ENCODE measurements at regions not wholly inside any gene's neighbourhood (a gene's known extent, or its start where the extent isn't known, plus 50 kb on each side); places are given as distances from the start of the nearest gene placed in this dataset.

DNA sequence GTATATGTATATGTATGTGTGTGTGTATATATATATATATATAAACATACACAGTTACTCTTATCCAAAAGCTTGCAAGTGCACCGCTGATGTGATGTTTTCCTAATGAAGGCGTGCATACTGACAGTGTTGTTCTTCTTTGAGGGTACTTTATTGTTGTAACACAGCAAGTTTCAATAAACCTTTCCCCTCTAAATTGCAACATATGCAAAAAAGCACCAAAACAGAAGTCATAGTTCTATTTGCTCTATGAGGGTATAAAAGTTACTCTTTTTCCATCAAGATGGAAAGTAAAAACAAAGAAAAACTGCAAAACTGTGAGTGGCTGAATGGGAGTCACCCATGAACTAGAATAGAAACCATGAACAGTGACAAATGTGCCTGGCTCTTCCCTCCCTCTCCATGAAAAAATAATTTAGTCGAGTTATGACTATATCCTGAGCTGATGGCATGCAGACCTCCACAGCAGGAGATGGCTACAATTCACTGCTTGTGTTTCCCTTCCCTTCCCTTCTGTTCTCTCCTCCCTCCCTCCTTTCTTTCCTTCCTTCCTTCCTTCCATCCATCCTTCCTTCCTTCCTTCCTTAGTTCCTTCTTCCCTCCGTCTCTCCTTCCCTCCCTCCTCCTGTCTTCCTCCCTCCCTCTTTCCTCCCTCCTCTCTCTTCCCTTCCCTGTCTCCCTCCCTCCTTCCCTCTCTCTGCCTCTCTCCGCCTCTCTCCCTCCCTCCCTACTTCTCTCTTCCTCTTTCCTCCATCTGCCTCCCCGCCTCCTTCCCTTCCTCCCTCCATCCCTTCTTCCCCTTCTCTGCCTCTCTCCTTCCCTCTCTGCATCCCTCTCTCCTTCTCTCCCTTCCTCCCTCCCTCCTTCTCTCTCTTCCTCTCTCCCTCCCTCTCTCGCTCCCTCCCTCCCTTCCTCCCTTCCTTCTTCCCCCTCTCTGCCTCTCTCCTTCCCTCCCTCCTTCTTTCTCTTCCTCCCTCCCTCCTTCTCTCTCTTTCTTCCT is 220.7 kb upstream of the POU3F1 start:
- TF ChIP-seq, protein P1, sequence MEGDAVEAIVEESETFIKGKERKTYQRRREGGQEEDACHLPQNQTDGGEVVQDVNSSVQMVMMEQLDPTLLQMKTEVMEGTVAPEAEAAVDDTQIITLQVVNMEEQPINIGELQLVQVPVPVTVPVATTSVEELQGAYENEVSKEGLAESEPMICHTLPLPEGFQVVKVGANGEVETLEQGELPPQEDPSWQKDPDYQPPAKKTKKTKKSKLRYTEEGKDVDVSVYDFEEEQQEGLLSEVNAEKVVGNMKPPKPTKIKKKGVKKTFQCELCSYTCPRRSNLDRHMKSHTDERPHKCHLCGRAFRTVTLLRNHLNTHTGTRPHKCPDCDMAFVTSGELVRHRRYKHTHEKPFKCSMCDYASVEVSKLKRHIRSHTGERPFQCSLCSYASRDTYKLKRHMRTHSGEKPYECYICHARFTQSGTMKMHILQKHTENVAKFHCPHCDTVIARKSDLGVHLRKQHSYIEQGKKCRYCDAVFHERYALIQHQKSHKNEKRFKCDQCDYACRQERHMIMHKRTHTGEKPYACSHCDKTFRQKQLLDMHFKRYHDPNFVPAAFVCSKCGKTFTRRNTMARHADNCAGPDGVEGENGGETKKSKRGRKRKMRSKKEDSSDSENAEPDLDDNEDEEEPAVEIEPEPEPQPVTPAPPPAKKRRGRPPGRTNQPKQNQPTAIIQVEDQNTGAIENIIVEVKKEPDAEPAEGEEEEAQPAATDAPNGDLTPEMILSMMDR (IDR thresholded peaks at IDR 0.05; ENCODE audit: low read depth, low read length, missing control alignments) = no peak
- H3K4me3 ChIP-seq (replicated peaks; ENCODE audit: low read depth, low read length) = no peak overlapping the region
- no peak for DNase-seq (ENCODE audit: extremely low read depth, low read depth)

DNA sequence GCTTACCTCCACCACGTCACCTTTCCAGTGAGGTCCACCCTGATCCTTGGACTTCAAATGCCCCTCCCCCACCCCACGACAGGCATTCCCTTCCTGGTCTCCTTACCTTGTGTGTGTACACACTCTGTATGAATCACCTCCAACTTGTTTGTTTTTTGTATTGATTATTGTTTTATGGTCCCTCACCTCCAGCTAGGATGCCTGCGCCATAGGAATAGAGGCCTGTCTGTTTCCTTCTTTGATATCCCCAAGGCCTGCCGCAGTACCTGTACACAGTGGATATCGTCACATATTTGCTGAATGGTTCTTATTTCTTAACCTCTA is 219.6 kb upstream of the POU3F1 start:
- no peak for DNase-seq (ENCODE audit: extremely low read depth, low read depth)
- TF ChIP-seq, protein P1 (IDR thresholded peaks at IDR 0.05; ENCODE audit: low read depth, low read length, missing control alignments) = no peak
- H3K4me3 ChIP-seq (replicated peaks; ENCODE audit: low read depth, low read length) = no peak overlapping the region

DNA sequence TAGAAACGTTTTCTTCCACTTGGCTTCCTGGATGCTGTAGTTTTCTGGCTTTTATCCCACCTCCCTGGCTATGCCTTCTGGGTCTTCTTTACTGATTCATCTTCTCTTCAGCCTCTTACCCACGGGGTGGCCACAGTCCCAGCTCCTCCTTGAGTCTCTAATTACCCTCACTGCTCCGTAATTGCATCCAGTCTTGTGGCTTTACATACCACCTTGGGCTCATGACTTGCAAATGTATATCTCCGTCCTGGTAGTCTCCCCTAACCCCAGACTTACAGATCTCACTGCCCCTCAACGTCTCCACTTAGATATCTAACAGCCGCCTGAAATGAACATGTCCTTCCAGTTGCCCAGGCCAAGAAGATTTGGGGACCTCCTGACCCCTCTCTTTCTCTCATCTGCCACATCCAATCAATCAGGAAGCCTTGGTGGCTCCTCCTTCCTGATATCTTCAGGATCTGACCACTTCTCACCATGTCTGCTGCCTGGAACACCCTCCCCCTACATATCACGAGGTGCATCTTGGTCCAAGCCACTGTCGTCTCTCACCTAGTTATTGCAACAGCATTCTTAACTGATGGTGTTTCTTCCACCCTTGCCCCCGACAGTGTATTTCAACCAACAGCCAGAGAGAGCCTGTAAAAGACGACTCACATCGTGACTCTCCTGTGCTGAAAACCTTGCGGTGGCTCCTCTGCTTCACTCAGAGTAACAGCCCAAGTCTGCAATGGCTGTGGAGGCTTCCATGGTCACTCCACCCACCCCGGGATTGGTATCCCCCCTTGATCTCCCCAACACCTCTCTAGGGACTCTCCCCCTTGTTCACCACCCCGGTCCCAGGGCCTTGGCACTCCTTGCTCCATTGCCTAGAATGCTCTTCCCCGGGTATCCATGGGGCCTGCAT is 219.0 kb upstream of the POU3F1 start:
- DNase-seq (ENCODE audit: extremely low read depth, low read depth) = no peak
- no peak overlapping the region for H3K4me3 ChIP-seq (replicated peaks; ENCODE audit: low read depth, low read length)
- TF ChIP-seq, protein P1 (IDR thresholded peaks at IDR 0.05; ENCODE audit: low read depth, low read length, missing control alignments) = no peak

DNA sequence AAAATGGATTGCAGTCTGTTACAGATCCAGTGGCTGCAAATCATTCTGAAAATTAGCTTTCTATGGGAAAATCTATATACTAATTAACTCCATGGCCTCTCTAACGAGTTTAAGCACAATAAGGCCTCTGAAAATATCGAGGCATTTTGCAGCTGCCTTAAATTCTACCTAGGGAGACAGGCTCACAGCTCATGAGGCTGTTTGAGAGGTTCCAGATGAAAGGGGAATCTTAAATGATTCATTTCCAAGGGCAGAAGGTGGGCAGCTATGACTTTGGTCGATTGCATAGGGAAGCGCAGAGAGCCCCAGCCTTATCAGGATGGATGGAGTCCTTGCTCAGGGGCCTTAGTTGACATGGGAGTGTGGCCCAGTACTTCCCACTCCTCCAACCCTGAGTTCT is 216.8 kb upstream of the POU3F1 start:
- TF ChIP-seq, protein P1 (IDR thresholded peaks at IDR 0.05; ENCODE audit: low read depth, low read length, missing control alignments) = no peak
- DNase-seq (ENCODE audit: extremely low read depth, low read depth) = no peak
- H3K4me3 ChIP-seq (replicated peaks; ENCODE audit: low read depth, low read length) = no peak overlapping the region

DNA sequence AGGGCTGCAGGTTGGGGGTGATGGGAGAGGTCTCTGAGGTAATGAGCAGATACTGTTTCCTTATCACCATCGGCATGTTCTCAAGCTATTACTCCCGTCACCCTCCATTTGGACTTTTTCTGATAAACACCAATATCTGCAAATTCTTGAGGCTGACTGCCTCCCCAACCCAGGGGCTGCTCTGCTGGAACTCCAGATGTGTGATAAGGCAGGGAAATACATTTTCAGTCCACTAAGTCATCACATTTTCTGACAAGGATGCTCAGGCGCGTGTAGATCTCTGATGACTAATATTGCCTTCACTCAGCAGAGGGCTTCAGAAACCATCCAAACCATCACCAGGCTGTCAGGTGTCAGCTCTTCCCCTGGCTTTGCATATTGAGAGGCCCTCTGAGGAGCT is 215.0 kb upstream of the POU3F1 start:
- H3K4me3 ChIP-seq (replicated peaks; ENCODE audit: low read depth, low read length) = no peak overlapping the region
- TF ChIP-seq, protein P1 (IDR thresholded peaks at IDR 0.05; ENCODE audit: low read depth, low read length, missing control alignments) = no peak
- DNase-seq (ENCODE audit: extremely low read depth, low read depth) = no peak

DNA sequence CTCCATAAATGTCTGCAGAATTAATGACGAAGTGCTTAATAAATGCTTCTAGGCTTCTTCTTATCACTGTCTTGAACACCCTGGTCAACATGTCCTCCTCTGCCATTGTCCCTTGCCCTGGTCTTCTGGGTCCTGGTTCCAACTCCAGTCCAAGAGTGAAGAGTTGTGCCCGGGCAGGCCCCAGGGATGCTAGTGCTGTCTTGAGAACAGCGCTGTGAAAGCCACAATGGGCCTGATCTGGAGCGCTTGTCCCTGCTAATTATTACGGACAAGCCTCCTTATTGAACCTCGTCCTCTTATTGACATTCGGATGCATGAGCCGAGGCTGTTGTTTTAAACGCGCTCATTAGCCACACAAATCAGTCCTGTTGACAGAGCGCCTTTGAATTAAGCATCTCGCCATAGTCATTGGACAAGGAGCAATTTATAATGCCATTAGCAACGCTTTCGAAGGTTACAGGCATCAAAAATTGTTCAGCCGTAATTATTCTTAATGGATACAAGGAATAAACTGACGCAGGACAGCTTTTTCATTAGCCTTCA is 211.6 kb upstream of the POU3F1 start:
- TF ChIP-seq, protein P1 (IDR thresholded peaks at IDR 0.05; ENCODE audit: low read depth, low read length, missing control alignments) = no peak
- no peak overlapping the region for H3K4me3 ChIP-seq (replicated peaks; ENCODE audit: low read depth, low read length)
- DNase-seq (ENCODE audit: extremely low read depth, low read depth) = no peak
